NB4 (cell line): ENCODE measurements at regions not wholly inside any gene's neighbourhood (a gene's known extent, or its start where the extent isn't known, plus 50 kb on each side); places are given as distances from the start of the nearest gene placed in this dataset.

Source experiments
- DNase-seq: peaks from one replicate; pipeline ENCODE4 v3.0.0; 2010; ENCODE audit warnings: low read depth
- H3K4me3 ChIP-seq: one replicate; pipeline ENCODE4 v1.5.1; 2011; ENCODE audit warnings: mild to moderate bottlenecking, low read depth, low read length, moderate library complexity
- MYC ChIP-seq: IDR thresholded peaks from 2 replicates; pipeline ENCODE4 v1.6.1; 2011; ENCODE audit warnings: low read depth, low read length
- POLR2A ChIP-seq: IDR thresholded peaks from 2 replicates; pipeline ENCODE4 v1.6.1; 2011; ENCODE audit warnings: mild to moderate bottlenecking; ENCODE audit not compliant: insufficient read length; ENCODE audit errors: extremely low read depth
- TF ChIP-seq, protein P1 (sequence below): IDR thresholded peaks from 2 replicates; pipeline ENCODE4 v1.6.1; 2011; ENCODE audit warnings: low read depth, low read length
- TF ChIP-seq, protein P2 (sequence below): IDR thresholded peaks from one replicate; pipeline ENCODE4 v1.5.1; 2012; ENCODE audit warnings: low read depth, low read length

GRCh38 chr6:119961450-119961849, 611.9 kb upstream of the MAN1A1 start:
- no peak overlapping the region for H3K4me3 ChIP-seq
- TF ChIP-seq, protein P1, sequence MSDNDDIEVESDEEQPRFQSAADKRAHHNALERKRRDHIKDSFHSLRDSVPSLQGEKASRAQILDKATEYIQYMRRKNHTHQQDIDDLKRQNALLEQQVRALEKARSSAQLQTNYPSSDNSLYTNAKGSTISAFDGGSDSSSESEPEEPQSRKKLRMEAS: no peak
- no peak for DNase-seq

GRCh38 chr6:119960456-119960855, 610.9 kb upstream of the MAN1A1 start:
- no peak overlapping the region for H3K4me3 ChIP-seq
- TF ChIP-seq, protein P2, sequence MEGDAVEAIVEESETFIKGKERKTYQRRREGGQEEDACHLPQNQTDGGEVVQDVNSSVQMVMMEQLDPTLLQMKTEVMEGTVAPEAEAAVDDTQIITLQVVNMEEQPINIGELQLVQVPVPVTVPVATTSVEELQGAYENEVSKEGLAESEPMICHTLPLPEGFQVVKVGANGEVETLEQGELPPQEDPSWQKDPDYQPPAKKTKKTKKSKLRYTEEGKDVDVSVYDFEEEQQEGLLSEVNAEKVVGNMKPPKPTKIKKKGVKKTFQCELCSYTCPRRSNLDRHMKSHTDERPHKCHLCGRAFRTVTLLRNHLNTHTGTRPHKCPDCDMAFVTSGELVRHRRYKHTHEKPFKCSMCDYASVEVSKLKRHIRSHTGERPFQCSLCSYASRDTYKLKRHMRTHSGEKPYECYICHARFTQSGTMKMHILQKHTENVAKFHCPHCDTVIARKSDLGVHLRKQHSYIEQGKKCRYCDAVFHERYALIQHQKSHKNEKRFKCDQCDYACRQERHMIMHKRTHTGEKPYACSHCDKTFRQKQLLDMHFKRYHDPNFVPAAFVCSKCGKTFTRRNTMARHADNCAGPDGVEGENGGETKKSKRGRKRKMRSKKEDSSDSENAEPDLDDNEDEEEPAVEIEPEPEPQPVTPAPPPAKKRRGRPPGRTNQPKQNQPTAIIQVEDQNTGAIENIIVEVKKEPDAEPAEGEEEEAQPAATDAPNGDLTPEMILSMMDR: no peak
- TF ChIP-seq MYC: no peak
- no peak for DNase-seq

DNA sequence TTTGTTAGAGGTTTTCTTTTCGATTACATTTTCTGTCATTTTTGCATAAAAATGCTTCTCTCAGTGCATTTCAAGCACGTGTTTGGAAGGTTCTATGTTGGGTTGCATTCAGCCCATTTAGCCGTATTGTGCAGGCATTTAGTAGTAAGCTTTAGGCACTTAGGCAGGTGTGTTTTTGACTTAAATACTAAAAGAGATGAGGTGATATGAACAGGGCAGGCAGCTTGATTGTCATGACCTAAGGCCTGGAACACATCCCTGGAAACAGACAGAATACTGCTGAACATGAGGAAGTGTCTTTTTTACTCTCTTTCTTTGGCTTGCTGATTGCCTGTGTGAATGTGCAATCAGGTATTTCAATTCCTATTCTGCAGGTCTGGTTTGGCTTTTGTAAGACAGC, 610.5 kb upstream of the MAN1A1 start:
- no peak for DNase-seq
- TF ChIP-seq POLR2A: no peak
- H3K4me3 ChIP-seq: no peak overlapping the region

DNA sequence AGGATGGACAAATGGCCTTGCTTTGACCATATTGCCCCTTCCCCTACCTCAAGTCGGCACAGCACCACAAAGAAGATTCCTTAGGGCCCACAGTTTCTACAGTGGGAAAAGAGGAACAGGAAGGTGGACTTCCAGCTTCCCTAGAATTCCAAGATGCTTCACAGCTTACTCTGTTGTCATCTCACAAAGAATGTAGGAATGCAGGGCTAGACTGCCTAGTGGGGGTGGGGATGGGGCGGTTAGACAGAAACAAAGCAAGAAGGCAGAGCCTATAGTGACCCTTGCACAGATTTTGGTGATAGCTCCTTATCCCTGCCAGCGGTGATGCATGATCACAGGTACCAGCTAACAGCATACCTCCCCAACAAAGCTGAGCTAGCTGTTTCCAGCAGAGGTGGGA, 607.6 kb upstream of the MAN1A1 start:
- DNase-seq: no peak
- TF ChIP-seq POLR2A: no peak
- TF ChIP-seq, protein P1: no peak
- no peak for TF ChIP-seq MYC
- TF ChIP-seq, protein P2: no peak
- no peak overlapping the region for H3K4me3 ChIP-seq

DNA sequence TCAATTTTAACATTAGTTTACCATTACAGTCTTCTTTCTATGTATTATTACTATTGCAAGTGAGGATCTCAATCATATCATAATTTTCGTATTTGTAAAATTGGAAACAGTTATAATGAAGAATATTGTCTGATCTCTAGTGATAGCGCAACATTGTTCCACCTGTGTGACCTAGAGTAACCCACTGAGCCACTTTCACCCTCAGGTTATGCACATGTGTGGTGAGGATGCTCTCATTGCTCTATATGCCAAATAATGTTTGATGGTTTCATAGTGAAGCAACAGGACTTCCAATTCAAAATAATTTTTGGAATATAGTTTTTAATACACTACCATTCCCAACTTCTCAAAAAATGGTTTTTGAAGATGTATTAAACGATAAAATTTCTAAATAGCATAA, 603.1 kb upstream of the MAN1A1 start:
- TF ChIP-seq, protein P1: no peak
- TF ChIP-seq MYC: no peak
- no peak for TF ChIP-seq POLR2A
- TF ChIP-seq, protein P2: no peak
- H3K4me3 ChIP-seq: no peak overlapping the region
- DNase-seq: no peak

GRCh38 chr6:119950681-119951080, 601.1 kb upstream of the MAN1A1 start:
- no peak overlapping the region for H3K4me3 ChIP-seq
- no peak for DNase-seq
- no peak for TF ChIP-seq POLR2A
- TF ChIP-seq, protein P2: no peak
- TF ChIP-seq MYC: no peak
- TF ChIP-seq, protein P1: no peak

GRCh38 chr6:119942078-119942752, 592.7 kb upstream of the MAN1A1 start:
- no peak for DNase-seq
- TF ChIP-seq MYC: no peak
- TF ChIP-seq POLR2A: no peak
- TF ChIP-seq, protein P2: no peak
- TF ChIP-seq, protein P1: no peak
- no peak overlapping the region for H3K4me3 ChIP-seq
